GM12865 (cell line): ENCODE measurements at regions not wholly inside any gene's neighbourhood (a gene's known extent, or its start where the extent isn't known, plus 50 kb on each side); places are given as distances from the start of the nearest gene placed in this dataset.
"Not testable (repeated sequence)": the region's sequence is repeated elsewhere in the genome, so short reads cannot be mapped to it uniquely, and the experiment has no call there.

Experiments used
- DNase-seq: peaks from one replicate; pipeline ENCODE4 v3.0.0; 2010; ENCODE audit warnings: low read depth
- H3K4me3 ChIP-seq: 2 replicates; pipeline ENCODE4 v1.5.1; 2011; ENCODE audit warnings: mild to moderate bottlenecking, low read depth, low read length, control low read depth
- TF ChIP-seq, protein P1 (sequence below): IDR thresholded peaks from 2 replicates; pipeline ENCODE4 v1.5.1; 2011; ENCODE audit warnings: low read length, control low read depth, low read depth, inconsistent platforms; ENCODE audit not compliant: insufficient read depth; ENCODE audit errors: missing control alignments

DNA sequence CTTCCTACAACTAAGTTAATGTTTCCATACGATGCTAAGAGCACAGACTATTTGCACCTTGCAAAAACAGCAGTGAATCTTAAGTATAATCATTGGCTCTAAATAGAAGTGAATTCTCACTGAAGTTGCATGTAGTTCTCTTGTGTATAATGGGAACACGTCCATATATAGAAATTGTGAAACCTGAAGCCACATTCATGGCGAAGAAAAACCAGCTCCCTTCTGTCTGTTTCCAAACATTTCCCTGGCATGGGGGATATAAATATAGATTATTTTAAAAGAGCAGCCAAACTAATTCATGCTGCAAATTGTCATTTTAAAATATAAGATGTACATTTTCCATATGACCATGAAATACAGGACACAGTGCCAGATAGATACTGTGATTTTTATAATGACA is 71.1 kb downstream of the TRAM1L1 start:
- TF ChIP-seq, protein P1, sequence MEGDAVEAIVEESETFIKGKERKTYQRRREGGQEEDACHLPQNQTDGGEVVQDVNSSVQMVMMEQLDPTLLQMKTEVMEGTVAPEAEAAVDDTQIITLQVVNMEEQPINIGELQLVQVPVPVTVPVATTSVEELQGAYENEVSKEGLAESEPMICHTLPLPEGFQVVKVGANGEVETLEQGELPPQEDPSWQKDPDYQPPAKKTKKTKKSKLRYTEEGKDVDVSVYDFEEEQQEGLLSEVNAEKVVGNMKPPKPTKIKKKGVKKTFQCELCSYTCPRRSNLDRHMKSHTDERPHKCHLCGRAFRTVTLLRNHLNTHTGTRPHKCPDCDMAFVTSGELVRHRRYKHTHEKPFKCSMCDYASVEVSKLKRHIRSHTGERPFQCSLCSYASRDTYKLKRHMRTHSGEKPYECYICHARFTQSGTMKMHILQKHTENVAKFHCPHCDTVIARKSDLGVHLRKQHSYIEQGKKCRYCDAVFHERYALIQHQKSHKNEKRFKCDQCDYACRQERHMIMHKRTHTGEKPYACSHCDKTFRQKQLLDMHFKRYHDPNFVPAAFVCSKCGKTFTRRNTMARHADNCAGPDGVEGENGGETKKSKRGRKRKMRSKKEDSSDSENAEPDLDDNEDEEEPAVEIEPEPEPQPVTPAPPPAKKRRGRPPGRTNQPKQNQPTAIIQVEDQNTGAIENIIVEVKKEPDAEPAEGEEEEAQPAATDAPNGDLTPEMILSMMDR: no peak
- H3K4me3 ChIP-seq: no peak overlapping the region
- DNase-seq: no peak

DNA sequence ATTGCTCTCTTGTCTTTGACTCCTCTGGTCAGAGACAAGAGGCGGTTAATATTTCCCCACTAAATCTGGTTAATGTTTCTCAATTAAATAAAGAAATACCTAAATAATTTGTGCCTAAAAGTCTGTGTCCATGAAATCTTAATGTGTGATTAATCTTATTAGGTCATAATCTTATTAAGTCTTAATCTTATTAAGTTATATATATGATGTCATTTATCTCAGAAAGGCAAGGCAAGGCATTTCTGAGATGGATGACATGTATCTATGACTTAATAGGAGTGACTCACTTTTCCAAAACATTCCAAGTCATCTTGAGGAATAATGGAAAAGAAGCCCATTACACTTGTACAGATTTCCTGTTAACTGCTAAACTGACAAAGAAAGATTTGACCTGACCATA is 74.7 kb downstream of the TRAM1L1 start:
- TF ChIP-seq, protein P1: no peak
- no peak overlapping the region for H3K4me3 ChIP-seq
- no peak for DNase-seq

DNA sequence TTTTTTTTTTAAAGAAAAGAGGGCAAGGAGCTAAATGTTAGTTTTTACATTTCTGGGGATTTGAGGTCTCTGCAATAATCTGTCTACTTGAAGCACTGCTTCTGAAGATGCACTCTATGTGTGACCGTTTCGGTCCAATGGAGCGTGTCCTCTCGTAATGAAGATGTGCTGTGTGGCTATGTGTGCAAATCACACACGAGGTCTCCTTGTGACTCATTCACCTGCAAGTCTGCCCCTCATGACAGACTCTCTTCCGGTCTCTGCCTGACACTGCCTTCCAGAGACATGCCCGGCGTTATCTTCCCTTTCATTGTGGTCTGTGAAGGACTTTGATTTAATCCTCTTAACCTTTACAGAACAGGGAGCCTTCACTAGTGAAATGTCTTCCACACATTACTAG is 84.3 kb downstream of the TRAM1L1 start:
- peak; percentile 51 for DNase-seq
- TF ChIP-seq, protein P1: no peak
- no peak overlapping the region for H3K4me3 ChIP-seq

DNA sequence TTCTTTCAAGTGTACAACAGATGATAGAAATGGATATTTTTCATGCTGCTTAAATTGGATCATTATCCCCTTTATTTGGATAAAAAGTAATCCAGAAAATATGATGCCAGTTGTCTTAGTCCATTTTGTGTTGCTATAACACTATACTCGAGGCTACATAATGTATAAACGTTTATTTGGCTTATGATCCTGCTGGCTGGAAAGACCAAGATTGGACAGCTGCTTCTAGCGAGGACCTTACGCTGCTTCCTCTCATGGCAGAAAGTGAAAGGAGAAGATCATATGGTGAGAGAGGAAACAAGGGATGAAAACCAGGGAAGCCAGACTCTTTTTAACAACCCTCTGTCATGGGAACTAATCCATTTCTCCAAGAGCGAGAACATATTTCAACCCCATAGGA is 102.7 kb downstream of the TRAM1L1 start:
- TF ChIP-seq, protein P1: no peak
- H3K4me3 ChIP-seq: no peak overlapping the region
- DNase-seq: no peak

DNA sequence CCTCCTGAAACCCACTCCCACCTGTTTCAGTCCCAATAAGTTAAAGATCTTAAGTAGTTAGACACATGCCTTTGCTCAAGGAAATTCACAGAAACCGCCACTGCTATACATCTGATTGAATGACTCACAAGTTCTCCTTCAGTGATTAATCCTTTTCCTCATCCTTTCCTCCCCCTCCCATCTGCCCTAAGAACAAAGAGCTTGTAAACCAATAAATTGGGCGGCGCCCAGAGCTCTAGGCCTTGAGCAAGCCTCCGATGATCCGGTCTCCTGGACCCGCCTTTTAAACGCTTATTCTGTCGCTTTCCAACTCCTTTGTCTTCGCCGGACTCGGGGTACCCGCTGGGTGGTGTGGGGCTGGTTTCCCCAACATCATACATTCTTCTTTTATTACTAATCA is 104.9 kb downstream of the TRAM1L1 start:
- not testable (repeated sequence) for H3K4me3 ChIP-seq, DNase-seq

DNA sequence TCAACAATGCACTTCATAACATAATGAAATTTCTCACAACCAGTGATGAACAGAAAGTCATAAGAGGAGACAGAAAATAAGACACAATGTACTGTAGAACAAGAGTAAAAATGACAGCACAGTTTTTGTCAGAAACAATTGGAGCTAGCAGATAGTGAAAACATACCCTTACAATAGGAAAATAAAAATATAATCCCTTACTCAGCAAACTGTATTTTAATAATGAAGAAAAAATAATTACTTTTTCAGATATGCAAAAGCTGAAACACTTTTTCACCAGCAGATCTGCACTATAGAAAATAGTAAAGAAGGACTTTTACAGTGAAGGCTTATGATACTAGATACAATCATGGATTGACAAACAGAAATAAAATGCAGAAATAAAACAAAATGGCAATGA is 126.3 kb downstream of the TRAM1L1 start:
- H3K4me3 ChIP-seq: no peak overlapping the region
- no peak for DNase-seq
- TF ChIP-seq, protein P1: no peak

DNA sequence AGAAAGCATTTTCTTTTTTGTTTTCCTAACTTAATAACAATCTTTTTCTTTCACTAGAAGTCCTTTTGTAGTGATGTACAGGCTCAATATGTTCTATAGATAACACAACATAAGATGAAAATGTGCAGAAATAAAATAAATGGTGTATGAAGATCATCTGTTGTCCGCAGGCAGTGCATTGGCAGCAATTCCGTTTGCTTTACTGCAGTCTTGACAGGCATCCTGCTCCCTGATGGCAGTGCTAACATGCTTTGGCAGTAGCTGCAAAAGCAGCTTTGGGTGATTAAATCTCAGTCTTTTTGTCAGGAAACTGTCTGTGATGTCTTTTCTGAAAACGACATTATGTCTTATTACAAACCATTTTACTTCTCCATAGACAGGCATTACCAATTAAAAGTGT is 131.4 kb downstream of the TRAM1L1 start:
- no peak for DNase-seq
- no peak overlapping the region for H3K4me3 ChIP-seq
- TF ChIP-seq, protein P1: no peak
